Naive thymus-derived CD8-positive, alpha-beta T cell (primary cell): ENCODE measurements at regions not wholly inside any gene's neighbourhood (a gene's known extent, or its start where the extent isn't known, plus 50 kb on each side); places are given as distances from the start of the nearest gene placed in this dataset.
A peak's percentile ranks its signal among the peaks of the same experiment; 100 is the strongest.

Experiments used
- ATAC-seq, 2 donors: fragments of 150-1000 bp; cut with Tn5 transposase in 1 of 2; sonication (Bioruptor Pico), chemical (Tn5 transposase) in 1 of 2; 1 replicate in 1 of 2; 2 replicates in 1 of 2; pipeline ENCODE4 v1.10.0; 2021; ENCODE audit warnings: mild to moderate bottlenecking in 2 of 2, moderate library complexity in 2 of 2
- POLR2A ChIA-PET: fragments of 350-600 bp; sonication (Branson Sonifier 250); formaldehyde crosslinking; loops from one replicate; lab custom pipeline; 2021; ENCODE audit warnings: antibody characterized with exemption; lab: Charles Lee
- DNase-seq, 10 donors: peaks; one replicate each; pipeline versions ENCODE4 v3.0.0 to v3.0.0-alpha.2; 2020 to 2022
- H3K27ac Mint-ChIP-seq, 10 donors: one replicate each; pipeline ENCODE4 v1.8.0; 2020 to 2022; ENCODE audit warnings: mild to moderate bottlenecking in 10 of 10, mixed read lengths in 10 of 10, moderate library complexity in 4 of 10, inconsistent platforms in 1 of 10
- H3K27me3 Mint-ChIP-seq, 5 donors: one replicate each; pipeline ENCODE4 v1.8.0; 2021 to 2022; ENCODE audit warnings: mixed read lengths in 5 of 5
- H3K36me3 Mint-ChIP-seq, 3 donors: one replicate each; pipeline ENCODE4 v1.8.0; 2020 to 2022; ENCODE audit warnings: mixed read lengths in 3 of 3, mild to moderate bottlenecking in 2 of 3, inconsistent platforms in 1 of 3
- H3K4me1 Mint-ChIP-seq, 4 donors: one replicate each; pipeline ENCODE4 v1.8.0; 2021 to 2022; ENCODE audit warnings: mixed read lengths in 4 of 4
- H3K4me3 Mint-ChIP-seq, 10 donors: one replicate each; pipeline ENCODE4 v1.8.0; 2020 to 2022; ENCODE audit warnings: mild to moderate bottlenecking in 10 of 10, mixed read lengths in 10 of 10, moderate library complexity in 6 of 10, inconsistent platforms in 1 of 10
- H3K9me3 Mint-ChIP-seq, 9 donors: one replicate each; pipeline ENCODE4 v1.8.0; 2020 to 2022; ENCODE audit warnings: mixed read lengths in 9 of 9, mild to moderate bottlenecking in 3 of 9, inconsistent platforms in 1 of 9, moderate library complexity in 1 of 9

DNA sequence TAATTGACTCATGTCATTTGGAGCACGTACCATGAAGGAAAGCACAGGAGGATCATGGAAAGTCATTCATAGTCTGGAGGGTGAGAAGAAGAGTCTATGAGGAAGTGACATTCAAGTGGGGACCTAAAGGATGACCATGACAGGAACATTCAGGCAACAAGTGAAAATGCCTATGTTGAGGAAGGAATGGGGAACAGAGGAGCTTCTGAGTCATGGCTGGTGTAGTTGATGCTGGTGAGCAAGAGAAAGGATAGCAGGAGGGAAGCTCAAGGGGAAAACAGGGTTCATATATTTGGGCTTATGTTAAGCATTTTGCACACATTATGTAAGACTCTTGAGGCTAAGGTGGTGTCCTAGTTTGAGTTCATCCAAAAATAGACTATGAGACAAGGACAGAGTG is 318.6 kb downstream of the HNRNPD start:
- Mint-ChIP-seq H3K36me3 (peaks cover 0 to 21% (median 0%) of the 10 kb centered on the region in 3 donors), H3K27ac (peak overlapping the region in 1 of 10 donors; percentile 47), H3K9me3 (peaks cover 0 to 9% (median 2%) of the 10 kb centered on the region in 9 donors), H3K4me1 (no peaks in the 10 kb centered on the region), H3K27me3 (peaks cover 9 to 26% (median 16%) of the 10 kb centered on the region in 5 donors), H3K4me3 (no peak overlapping the region)
- DNase-seq (no peak), ATAC-seq (no peak)
- POLR2A ChIA-PET: no interaction called here

DNA sequence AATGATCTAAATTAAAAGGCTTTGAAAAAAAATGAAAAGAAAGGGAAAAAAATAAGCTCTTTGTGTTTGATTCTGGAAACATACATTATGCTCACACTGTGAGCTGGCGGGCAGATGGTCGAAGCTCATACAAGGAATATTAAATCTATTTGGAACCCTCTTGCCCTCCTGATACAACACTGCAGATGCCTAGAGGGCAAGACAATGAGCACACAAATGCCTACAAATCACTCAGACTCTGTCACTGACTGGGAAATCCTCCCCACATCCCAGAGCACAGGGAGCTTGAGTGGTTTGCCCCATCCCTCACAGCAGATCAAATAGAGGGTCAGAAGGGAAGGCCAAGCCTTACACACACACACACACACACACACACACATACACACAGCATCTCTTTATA is 320.4 kb downstream of the HNRNPD start:
- peaks cover 0 to 21% (median 0%) of the 10 kb centered on the region in 3 donors for H3K36me3 Mint-ChIP-seq
- no peak overlapping the region for H3K4me3 Mint-ChIP-seq
- H3K27me3 Mint-ChIP-seq: peaks cover 7 to 26% (median 17%) of the 10 kb centered on the region in 5 donors
- POLR2A ChIA-PET: no interaction called here
- no peak overlapping the region for H3K27ac Mint-ChIP-seq
- H3K4me1 Mint-ChIP-seq: no peaks in the 10 kb centered on the region
- DNase-seq (no peak), ATAC-seq (no peak)
- H3K9me3 Mint-ChIP-seq: peaks cover 0 to 9% (median 2%) of the 10 kb centered on the region in 9 donors

DNA sequence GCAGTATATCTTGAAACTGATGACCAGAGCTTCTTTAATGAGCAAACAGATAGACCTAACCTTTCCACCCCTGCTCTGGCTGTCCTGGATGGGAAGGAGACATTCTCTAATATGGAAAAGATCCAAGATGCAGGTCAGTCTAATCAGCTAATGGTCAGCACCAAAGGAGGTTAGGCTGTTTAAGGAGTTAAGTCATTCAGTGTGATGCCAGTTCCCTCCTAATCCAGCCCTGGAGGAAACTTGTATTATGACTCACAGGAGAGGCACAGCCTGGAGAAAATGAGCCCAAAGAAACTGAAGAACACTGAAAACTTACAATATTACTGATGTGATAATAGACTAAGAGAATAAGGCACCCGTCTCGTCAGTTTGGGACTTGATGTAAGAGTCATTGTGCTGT is 323.0 kb downstream of the HNRNPD start:
- H3K36me3 Mint-ChIP-seq: peaks cover 0 to 11% (median 3%) of the 10 kb centered on the region in 3 donors
- POLR2A ChIA-PET: no interaction called here

DNA sequence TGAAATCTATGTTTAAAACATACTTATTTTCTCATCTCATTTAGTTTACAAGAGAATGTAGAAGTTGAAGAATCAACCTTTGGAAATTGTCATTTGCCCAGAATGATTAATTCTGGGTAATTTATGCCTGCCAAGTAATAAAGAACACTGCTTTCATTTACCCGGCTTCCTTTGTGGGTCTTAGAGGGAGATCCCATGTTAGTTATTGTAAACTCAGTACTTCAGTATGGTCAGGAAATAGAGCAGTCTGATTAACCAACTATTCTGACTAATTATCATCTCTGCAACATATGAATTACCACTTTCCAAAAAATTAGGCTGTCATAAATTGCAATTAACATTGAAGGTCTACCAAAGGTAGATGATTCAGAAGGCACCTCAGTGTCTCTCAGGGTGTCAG is 324.5 kb downstream of the HNRNPD start:
- Mint-ChIP-seq H3K4me1 (no peaks in the 10 kb centered on the region), H3K4me3 (no peak overlapping the region), H3K36me3 (peaks cover 0 to 3% (median 0%) of the 10 kb centered on the region in 3 donors), H3K9me3 (peaks cover 0 to 2% (median 0%) of the 10 kb centered on the region in 9 donors), H3K27ac (no peak overlapping the region), H3K27me3 (peaks cover 15 to 49% (median 35%) of the 10 kb centered on the region in 5 donors)
- ATAC-seq (no peak), DNase-seq (no peak)
- POLR2A ChIA-PET: no interaction called here

More for the DNA sequence above, 323.0 kb downstream of the HNRNPD start:
- DNase-seq (no peak), ATAC-seq (no peak)
- peaks cover 0 to 9% (median 0%) of the 10 kb centered on the region in 9 donors for H3K9me3 Mint-ChIP-seq
- peaks cover 11 to 46% (median 32%) of the 10 kb centered on the region in 5 donors for H3K27me3 Mint-ChIP-seq
- no peak overlapping the region for H3K27ac Mint-ChIP-seq
- no peaks in the 10 kb centered on the region for H3K4me1 Mint-ChIP-seq
- no peak overlapping the region for H3K4me3 Mint-ChIP-seq

DNA sequence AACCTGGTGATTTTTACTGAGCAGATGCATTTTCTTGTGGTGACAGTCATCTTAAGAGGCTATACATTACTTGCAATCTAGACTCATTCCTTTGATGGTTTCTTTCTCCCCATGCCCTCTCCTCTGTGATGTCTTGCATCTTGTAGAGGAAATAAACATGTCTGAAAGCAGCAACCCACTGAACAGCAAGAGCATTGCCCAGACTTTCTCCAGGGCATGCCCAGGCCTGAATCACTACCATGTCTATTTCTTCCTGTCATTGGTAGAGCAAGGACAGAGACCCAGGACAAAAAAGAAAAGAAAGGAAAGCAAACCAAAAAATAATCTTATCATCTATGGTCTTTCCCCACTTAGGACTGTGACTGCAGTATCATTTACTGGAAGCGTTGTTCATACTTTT is 326.1 kb downstream of the HNRNPD start:
- Mint-ChIP-seq H3K36me3 (peaks cover 0 to 3% (median 2%) of the 10 kb centered on the region in 3 donors), H3K27ac (no peak overlapping the region), H3K9me3 (peaks cover 0 to 2% (median 0%) of the 10 kb centered on the region in 9 donors), H3K4me3 (no peak overlapping the region), H3K4me1 (peaks cover 0 to 10% (median 9%) of the 10 kb centered on the region in 4 donors), H3K27me3 (peaks cover 22 to 61% (median 43%) of the 10 kb centered on the region in 5 donors)
- ATAC-seq (no peak), DNase-seq (no peak)
- POLR2A ChIA-PET: no interaction called here

DNA sequence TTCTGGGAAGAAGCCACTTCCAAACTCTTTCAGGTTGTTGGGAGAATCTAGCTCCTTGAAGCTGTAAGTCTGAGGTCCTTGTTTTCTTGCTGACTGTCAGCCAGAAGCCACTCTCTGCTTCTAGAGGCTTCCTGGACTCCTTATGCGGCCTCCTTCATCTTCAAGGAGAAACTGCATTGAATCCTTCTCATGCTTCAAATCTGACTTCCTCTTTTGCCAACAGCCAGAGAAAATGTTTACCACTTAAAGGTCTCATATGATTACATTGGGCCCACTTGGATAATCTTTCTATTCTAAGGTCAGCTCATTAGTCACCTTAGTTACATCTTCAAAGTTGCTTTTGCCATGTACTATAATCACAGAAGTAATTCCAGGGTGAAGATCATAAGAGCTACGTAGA is 327.0 kb downstream of the HNRNPD start:
- POLR2A ChIA-PET: no interaction called here
- Mint-ChIP-seq H3K4me3 (no peak overlapping the region), H3K36me3 (peaks cover 0 to 3% (median 2%) of the 10 kb centered on the region in 3 donors), H3K4me1 (peaks cover 0 to 12% (median 9%) of the 10 kb centered on the region in 4 donors), H3K27me3 (peaks cover 25 to 70% (median 45%) of the 10 kb centered on the region in 5 donors), H3K9me3 (peaks cover 0 to 2% (median 0%) of the 10 kb centered on the region in 9 donors), H3K27ac (no peak overlapping the region)
- no peak for DNase-seq
- no peak for ATAC-seq

DNA sequence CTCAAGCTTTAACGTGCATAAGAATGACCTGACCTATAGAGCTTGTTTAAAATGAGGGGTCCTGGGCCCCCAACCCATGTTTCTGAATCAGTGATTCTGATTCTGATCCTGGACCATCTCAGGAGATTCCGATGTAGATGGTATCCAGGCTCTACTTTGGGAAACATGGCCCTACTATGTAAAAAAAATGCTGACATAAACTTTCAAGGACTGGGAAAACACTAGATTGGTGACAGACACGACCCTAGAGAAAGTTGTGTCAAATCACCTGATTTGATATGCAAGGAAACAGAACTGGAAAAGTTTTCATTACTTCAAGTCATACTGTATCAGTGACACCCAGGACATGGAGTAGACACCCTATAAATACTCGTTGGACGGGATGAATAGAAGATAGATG is 328.5 kb downstream of the HNRNPD start:
- POLR2A ChIA-PET: no interaction called here
- Mint-ChIP-seq H3K9me3 (peaks cover 0 to 2% (median 0%) of the 10 kb centered on the region in 9 donors), H3K27ac (no peak overlapping the region), H3K4me3 (peak overlapping the region in 6 of 10 donors; percentile 3 to 63 (median 40)), H3K27me3 (peaks cover 27 to 67% (median 52%) of the 10 kb centered on the region in 5 donors), H3K36me3 (peaks cover 0 to 3% (median 2%) of the 10 kb centered on the region in 3 donors), H3K4me1 (peaks cover 0 to 12% (median 9%) of the 10 kb centered on the region in 4 donors)
- no peak for ATAC-seq
- DNase-seq: no peak

DNA sequence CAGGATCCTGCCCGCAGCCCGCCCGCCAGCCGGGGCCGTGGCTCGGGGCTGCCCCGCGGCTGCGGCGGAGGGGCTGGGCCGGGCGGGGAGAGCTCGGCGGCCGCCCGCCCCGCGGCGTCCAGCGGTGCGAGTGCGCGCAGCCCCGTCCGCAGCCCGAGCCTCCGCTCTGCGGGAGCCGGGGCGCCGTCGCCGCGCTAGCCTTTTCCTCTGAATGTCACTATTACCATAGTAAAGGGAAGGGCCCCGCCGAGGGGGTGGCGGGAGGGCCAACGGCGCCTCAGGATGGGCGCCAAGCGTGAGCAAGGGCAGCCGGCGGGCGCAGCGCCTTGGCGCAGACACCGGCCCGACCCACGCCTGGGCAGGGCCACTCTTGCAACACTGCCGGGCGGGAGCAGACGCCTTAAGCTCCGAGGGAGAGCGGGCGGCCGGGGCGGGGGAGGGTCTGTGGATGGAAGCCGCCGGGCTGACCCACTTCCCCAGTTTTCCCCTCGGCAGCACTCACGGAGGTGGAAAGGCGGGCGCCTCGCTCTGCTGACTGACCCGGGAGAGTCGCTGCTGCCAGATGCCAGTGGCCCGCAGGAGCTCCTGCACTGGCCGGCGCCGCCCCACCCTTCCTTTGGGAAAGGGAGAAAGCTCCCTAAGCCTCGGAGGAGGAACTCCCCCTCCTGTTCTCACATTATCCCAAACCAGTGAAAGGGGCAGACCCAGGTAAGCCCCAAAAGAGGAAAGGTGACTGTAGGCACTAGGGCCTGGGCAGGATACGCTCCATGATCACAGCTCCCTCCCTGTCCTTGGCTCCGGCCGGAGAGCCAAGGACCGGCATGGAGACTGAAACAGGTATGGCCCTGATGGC is 329.4 kb downstream of the HNRNPD start:
- ATAC-seq (peak; percentile 51 to 65), DNase-seq (peak in 1 of 10 donors; percentile 9)
- Mint-ChIP-seq H3K36me3 (peaks cover 0 to 3% (median 2%) of the 10 kb centered on the region in 3 donors), H3K27ac (no peak overlapping the region), H3K4me3 (peak overlapping the region in 4 of 10 donors; percentile 45 to 71 (median 58)), H3K4me1 (peaks cover 0 to 12% (median 9%) of the 10 kb centered on the region in 4 donors), H3K27me3 (peaks cover 27 to 74% (median 52%) of the 10 kb centered on the region in 5 donors), H3K9me3 (peaks cover 0 to 2% (median 0%) of the 10 kb centered on the region in 9 donors)
- POLR2A ChIA-PET: interaction anchor here (0.7 kb wide), 1 partner anchor 574 kb away, joined by 4 read pairs; no protein-coding TSS in a partner anchor

DNA sequence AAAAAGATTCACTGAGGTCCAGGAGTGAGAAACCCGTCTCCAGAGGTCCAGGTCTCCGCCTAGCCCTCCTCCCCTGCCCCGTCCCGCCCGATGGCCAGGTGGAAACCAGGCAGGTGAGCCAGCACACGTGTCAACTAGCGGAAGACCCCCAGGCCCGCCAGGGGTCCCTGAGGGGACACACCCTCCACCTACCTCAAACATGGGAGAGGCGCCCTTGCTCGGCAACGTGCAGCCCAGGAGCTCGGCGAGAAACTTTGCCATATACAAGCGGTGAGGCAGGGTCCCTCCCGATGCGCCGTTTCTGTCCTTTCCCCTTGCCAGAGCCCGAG is 330.0 kb downstream of the HNRNPD start:
- POLR2A ChIA-PET: no interaction called here
- ATAC-seq: no peak
- peaks cover 0 to 2% (median 0%) of the 10 kb centered on the region in 9 donors for H3K9me3 Mint-ChIP-seq
- H3K36me3 Mint-ChIP-seq: peaks cover 0 to 3% (median 2%) of the 10 kb centered on the region in 3 donors
- H3K4me3 Mint-ChIP-seq: peak overlapping the region; percentile 38 to 73 (median 66)
- H3K27me3 Mint-ChIP-seq: peaks cover 31 to 80% (median 56%) of the 10 kb centered on the region in 5 donors
- peaks cover 0 to 12% (median 9%) of the 10 kb centered on the region in 4 donors for H3K4me1 Mint-ChIP-seq
- DNase-seq: no peak
- no peak overlapping the region for H3K27ac Mint-ChIP-seq

DNA sequence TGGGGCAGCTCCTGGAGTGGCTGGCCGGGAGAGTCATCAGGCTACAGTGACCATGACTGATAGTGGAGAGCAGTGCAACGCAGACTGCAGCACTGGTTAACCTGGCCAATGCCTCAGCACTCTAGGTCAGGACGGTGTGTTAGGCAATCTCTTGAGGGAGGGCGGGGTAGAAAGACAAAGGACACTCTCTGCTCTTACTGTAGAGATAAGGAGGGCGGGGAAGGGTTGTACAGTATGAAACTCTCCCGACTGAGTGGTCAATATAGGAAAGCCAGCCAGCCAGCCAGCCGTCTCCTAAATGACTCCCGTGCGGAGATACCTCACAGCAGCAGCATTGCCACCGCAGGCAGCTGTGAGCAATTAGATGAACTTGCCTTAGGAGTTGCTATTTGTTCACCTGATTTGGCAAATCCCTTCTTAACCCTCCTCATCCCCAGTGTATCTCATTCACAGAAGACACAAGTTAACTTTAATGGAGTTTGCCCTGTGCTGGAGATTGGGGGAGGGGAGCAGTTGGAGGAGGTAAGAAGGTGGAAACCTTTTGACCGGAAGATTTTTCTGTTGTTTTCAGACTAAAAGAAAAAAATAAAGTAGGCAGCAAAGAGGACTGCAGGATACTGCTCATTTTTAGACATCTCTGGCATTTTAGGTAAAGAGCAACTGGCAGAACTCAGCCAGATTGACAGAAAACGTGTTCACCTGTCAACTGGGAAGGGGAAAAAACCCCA is 330.5 kb downstream of the HNRNPD start:
- ATAC-seq (no peak), DNase-seq (no peak)
- peaks cover 31 to 85% (median 59%) of the 10 kb centered on the region in 5 donors for H3K27me3 Mint-ChIP-seq
- peaks cover 0 to 12% (median 9%) of the 10 kb centered on the region in 4 donors for H3K4me1 Mint-ChIP-seq
- H3K4me3 Mint-ChIP-seq: peak overlapping the region; percentile 38 to 73 (median 66)
- POLR2A ChIA-PET: no interaction called here
- peaks cover 0 to 3% (median 2%) of the 10 kb centered on the region in 3 donors for H3K36me3 Mint-ChIP-seq
- peaks cover 0 to 2% (median 0%) of the 10 kb centered on the region in 9 donors for H3K9me3 Mint-ChIP-seq
- no peak overlapping the region for H3K27ac Mint-ChIP-seq

DNA sequence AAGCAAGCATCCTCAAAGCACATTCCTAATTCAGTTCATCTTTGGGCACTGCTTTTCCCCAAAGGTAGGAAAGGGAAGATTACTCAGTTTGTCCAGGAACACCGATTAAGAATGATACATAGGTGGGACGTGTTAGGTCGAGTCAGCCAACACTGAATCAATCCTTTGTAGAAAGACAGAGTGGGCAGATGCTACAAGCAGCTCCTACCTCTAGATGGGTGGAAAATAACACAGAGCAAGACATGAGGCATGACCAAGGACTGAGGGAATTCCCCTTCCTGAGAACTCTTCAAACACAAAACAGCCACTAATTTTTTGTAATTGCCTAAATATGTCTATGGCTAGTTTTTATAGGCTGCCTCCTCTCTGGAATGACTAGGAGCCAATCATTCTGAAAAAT is 331.7 kb downstream of the HNRNPD start:
- Mint-ChIP-seq H3K4me1 (peaks cover 0 to 12% (median 9%) of the 10 kb centered on the region in 4 donors), H3K4me3 (no peak overlapping the region), H3K36me3 (peaks cover 0 to 3% (median 2%) of the 10 kb centered on the region in 3 donors), H3K9me3 (peaks cover 0 to 2% (median 0%) of the 10 kb centered on the region in 9 donors), H3K27me3 (peaks cover 31 to 85% (median 56%) of the 10 kb centered on the region in 5 donors), H3K27ac (no peak overlapping the region)
- POLR2A ChIA-PET: no interaction called here
- ATAC-seq: no peak
- no peak for DNase-seq

DNA sequence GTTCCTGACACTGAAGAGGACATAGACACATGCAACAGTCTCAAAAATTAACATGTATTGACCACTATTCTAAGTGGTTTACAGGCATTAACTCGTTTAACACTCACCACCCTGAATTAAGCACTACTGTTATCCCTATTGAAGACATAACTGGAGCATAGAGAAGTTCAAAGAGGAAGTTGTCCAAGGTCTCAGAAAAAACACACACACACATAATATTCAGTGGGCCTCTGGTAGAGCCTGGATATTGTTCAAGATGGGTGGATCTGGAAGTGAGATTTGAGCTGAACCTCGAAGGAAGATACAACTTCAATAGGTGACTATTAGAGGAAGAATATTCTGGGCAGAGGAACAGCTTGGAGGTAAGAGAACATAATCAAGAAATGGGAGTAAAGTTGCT is 334.9 kb downstream of the HNRNPD start:
- peaks cover 0 to 12% (median 9%) of the 10 kb centered on the region in 4 donors for H3K4me1 Mint-ChIP-seq
- no peak overlapping the region for H3K27ac Mint-ChIP-seq
- peaks cover 34 to 86% (median 47%) of the 10 kb centered on the region in 5 donors for H3K27me3 Mint-ChIP-seq
- POLR2A ChIA-PET: no interaction called here
- H3K4me3 Mint-ChIP-seq: no peak overlapping the region
- H3K36me3 Mint-ChIP-seq: peaks cover 0 to 2% (median 0%) of the 10 kb centered on the region in 3 donors
- no peak for DNase-seq
- ATAC-seq: no peak
- H3K9me3 Mint-ChIP-seq: no peaks in the 10 kb centered on the region
